Left ventricle myocardium superior (tissue), 1 donor: ENCODE measurements at regions not wholly inside any gene's neighbourhood (a gene's known extent, or its start where the extent isn't known, plus 50 kb on each side); places are given as distances from the start of the nearest gene placed in this dataset.

Experiments
- ATAC-seq: fragments of 200-7000 bp; cut with Tn5 transposase; one replicate; pipeline ENCODE4 v1.9.1; 2020; ENCODE audit warnings: mild to moderate bottlenecking, moderate library complexity
- DNase-seq: peaks from one replicate; pipeline ENCODE4 v3.0.0-alpha.2; 2020
- intact Hi-C: fragments of 100-400 bp; cut with micrococcal nuclease; formaldehyde crosslinking; loops from one replicate; pipeline ENCODE4 v1.11.0; 2022
- donor health status: DM: no; HTN: yes; CAD: no; lungs with severe emphysema.

DNA sequence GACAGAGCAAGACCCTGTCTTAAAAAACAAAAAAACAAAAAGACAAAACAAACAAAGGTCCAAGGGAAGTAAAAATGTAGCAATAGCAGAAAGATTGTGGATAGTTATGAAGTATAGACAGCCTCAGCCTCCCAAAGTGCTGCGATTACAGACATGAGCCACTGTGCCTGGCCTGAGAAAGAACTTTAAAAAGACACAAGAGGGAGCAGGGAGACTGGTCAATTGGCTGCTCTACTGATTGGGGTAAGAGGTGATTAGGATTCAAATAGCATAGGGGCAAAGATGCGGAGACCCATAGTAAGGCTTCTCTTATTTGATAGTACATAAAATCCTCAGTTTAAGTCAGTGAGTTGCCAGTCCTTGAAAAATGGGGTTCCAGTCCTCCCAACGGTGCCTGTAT is 518.2 kb upstream of the GOT2 start:
- intact Hi-C loops: no loop called here
- DNase-seq: no peak

GRCh38 chr16:59249011-59249410 is 514.9 kb upstream of the GOT2 start:
- intact Hi-C loops: no loop called here
- no peak for DNase-seq
- ATAC-seq: no peak

More for the DNA sequence above, 518.2 kb upstream of the GOT2 start:
- no peak for ATAC-seq

- no peak for DNase-seq
- intact Hi-C loops: no loop called here
- no peak for ATAC-seq
Measured at GRCh38 chr16:59242556-59242955, 508.4 kb upstream of the GOT2 start.

- ATAC-seq (no peak), DNase-seq (no peak)
- intact Hi-C loops: no loop called here
Measured at GRCh38 chr16:59238246-59238645, 504.1 kb upstream of the GOT2 start.

DNA sequence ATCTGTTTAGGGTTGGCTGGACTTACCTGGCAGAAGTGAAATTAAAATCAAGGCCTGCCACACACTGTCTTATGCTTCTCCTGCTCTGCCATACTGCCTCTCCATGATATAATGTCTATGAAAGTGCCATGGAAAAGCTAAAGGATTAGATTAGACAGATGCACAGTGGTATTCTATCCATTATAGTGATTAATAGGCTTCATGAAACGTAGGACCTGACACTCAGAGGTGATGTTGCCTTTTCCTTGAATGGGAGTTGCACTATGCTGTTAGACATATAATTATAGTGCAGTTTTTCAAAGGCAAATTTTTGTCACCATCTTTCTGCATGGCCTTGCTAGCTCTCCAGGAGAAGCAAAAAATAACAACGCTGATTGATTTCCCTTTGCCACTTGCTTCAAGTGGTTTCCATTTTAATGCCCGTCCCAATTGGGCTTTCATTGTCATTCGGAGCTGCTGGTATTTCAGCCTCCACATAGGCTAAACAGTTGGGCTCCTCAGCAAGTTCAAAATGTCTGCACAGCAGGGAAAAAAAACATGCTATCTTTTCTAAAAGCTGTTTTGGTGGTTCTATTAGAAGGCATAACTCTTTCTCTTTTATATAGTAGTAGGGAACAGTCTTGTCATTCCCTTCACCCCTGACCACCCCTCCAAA is 502.8 kb upstream of the GOT2 start:
- intact Hi-C loops: no loop called here
- ATAC-seq (no peak), DNase-seq (no peak)

DNA sequence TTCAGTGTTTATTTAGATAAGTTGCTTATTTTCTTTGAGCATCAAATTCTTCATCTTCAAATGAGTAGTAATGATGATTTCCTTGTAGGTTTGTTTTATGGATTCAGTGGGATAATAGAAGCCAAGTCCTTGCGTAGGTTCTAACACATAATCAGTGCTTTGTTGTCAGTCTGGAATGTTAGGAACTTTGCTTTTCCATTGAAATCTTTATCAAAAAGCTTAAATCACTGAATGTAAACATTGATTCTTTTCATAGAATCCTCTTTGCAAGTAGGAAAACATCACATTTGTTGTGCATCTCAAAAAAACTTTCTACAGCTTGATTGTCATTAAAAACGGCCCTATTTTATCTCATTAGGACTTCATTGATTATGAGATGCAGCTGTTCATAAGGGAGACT is 490.3 kb upstream of the GOT2 start:
- no peak for ATAC-seq
- intact Hi-C loops: no loop called here
- no peak for DNase-seq

- no peak for DNase-seq
- intact Hi-C loops: no loop called here
- ATAC-seq: no peak
Measured at GRCh38 chr16:59220011-59220410, 485.9 kb upstream of the GOT2 start.

DNA sequence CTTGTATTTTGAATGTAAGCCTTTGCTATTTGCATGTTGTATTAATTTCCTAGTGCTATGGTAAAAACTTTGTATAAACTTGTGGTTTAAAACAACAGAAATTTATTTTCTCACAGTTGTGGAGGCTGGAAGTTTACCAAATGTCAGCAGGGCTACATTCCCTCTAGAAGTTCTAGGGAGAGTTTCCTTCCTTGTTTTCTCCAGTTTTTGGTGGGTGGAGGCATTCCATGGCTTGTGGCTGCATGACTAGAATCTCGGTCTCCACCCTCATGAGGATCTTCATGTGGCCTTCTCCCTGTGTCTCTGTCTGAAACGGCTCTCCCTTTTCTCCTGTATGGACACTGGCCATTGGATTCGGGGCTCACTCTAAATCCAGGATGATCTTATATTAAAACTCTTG is 482.2 kb upstream of the GOT2 start:
- intact Hi-C loops: no loop called here
- ATAC-seq (no peak), DNase-seq (no peak)

- ATAC-seq: no peak
- intact Hi-C loops: no loop called here
- no peak for DNase-seq
Measured at GRCh38 chr16:59214455-59214854, 480.3 kb upstream of the GOT2 start.

GRCh38 chr16:59213952-59214351 is 479.8 kb upstream of the GOT2 start:
- no peak for ATAC-seq
- no peak for DNase-seq
- intact Hi-C loops: no loop called here

DNA sequence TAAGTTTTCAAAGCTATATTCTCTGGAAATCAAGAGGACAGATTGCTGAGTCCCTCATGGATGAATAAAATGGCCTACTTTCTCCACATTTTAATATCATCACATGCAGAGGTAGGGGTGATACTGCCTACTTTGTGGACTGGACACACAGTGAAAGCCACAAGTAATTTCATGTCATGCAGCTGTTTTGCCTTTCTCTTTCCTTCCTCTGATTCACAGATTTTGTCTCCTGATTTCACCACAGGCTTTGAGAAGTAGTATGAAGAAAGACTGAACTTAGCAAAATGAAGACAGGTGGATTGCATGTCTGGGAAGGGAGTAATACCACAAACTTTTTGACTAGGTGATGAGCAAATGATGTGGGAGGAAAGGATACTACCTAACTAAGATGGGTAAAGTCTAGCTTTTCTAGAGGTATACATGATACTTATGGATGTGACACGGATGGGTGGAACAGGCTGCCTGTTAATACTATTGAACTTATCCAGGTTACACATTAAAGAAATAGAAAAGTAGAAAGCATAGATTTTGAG is 478.4 kb upstream of the GOT2 start:
- intact Hi-C loops: no loop called here
- ATAC-seq (no peak), DNase-seq (no peak)

- ATAC-seq: peak; percentile 83
- intact Hi-C loops: no loop called here
- DNase-seq: no peak
Measured at GRCh38 chr16:59210955-59211541, 476.9 kb upstream of the GOT2 start.

DNA sequence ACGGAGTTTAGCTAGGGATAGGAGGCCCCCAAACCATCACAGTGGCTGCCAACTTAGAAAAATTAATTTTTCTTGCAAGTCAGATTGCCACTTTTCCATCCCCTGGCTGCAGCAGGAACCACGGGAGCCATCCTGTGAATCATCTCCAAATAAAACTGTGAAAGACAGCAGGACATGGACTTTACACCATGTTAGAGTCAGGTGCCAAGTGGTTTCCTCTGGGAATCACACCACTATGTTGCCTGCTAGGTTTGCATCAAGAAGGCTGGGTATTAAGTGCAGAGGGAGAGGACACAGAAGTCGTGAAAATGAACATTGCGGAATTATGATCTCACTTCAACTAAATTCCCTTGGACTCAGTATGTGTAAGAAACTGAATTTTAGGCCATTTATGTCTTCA is 471.3 kb upstream of the GOT2 start:
- intact Hi-C loops: no loop called here
- DNase-seq (no peak), ATAC-seq (no peak)

GRCh38 chr16:59204589-59204988 is 470.5 kb upstream of the GOT2 start:
- ATAC-seq (no peak), DNase-seq (no peak)
- intact Hi-C loops: no loop called here

GRCh38 chr16:59202233-59202862 is 468.2 kb upstream of the GOT2 start:
- ATAC-seq (no peak), DNase-seq (no peak)
- intact Hi-C loops: no loop called here

GRCh38 chr16:59201821-59202220 is 467.7 kb upstream of the GOT2 start:
- intact Hi-C loops: no loop called here
- DNase-seq (no peak), ATAC-seq (no peak)

- ATAC-seq: no peak
- intact Hi-C loops: no loop called here
- DNase-seq: no peak
Measured at GRCh38 chr16:59201160-59201559, 467.0 kb upstream of the GOT2 start.

- ATAC-seq: no peak
- DNase-seq: no peak
- intact Hi-C loops: no loop called here
Measured at GRCh38 chr16:59198487-59198886, 464.4 kb upstream of the GOT2 start.

DNA sequence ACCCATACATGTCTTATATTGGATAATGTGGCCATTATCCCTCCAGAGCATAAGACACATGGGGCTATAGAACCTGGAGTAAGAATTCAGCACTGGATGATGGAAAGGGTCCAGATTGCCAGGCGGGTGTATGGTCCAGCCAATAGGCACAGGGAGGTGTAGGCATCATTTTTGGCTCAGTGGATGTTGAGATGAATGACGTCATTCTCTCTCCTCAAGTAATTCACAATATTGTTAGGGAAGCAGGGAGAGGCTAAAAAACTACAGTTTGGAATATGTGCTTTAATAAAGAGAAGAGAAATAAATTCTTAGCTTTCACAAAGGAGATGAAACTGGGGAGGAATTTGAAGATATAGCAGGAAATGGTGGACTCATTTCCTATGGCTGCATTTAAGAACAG is 461.1 kb upstream of the GOT2 start:
- ATAC-seq (no peak), DNase-seq (no peak)
- intact Hi-C loops: no loop called here

- no peak for DNase-seq
- intact Hi-C loops: no loop called here
- no peak for ATAC-seq
Measured at GRCh38 chr16:59193637-59194036, 459.5 kb upstream of the GOT2 start.
